HEK293T (cell line): ENCODE measurements at regions not wholly inside any gene's neighbourhood (a gene's known extent, or its start where the extent isn't known, plus 50 kb on each side); places are given as distances from the start of the nearest gene placed in this dataset.

Experiments used
- CTCF ChIA-PET: fragments of 350-600 bp; formaldehyde crosslinking; extraction: SDS; loops from one replicate; lab custom pipeline; 2021; ENCODE audit warnings: antibody characterized with exemption, inconsistent platforms; lab: Yijun Ruan, JAX
- POLR2A ChIA-PET: fragments of 350-600 bp; formaldehyde crosslinking; extraction: SDS; loops from one replicate; lab custom pipeline; 2020; ENCODE audit warnings: antibody characterized with exemption, inconsistent platforms; lab: Yijun Ruan, JAX
- DNase-seq: peaks from one replicate; pipeline ENCODE4 v3.0.0; 2012; ENCODE audit warnings: mixed read lengths; ENCODE audit errors: extremely low spot score
- ARNT ChIP-seq: fragments of 450-650 bp; IDR thresholded peaks from 2 replicates; pipeline ENCODE4 v1.6.1; 2017; ENCODE audit warnings: mild to moderate bottlenecking
- BHLHE40 ChIP-seq: fragments of 450-650 bp; IDR thresholded peaks from 2 replicates; pipeline ENCODE4 v1.6.1; 2016; ENCODE audit warnings: mild to moderate bottlenecking, moderate library complexity, borderline replicate concordance
- CTBP1 ChIP-seq: fragments of 450-650 bp; IDR thresholded peaks from 2 replicates; pipeline ENCODE4 v1.6.1; 2016; ENCODE audit warnings: borderline replicate concordance
- ELF4 ChIP-seq: fragments of 450-650 bp; IDR thresholded peaks from 2 replicates; pipeline ENCODE4 v1.6.1; 2017; ENCODE audit warnings: antibody characterized with exemption
- FOXA1 ChIP-seq: fragments of 450-650 bp; IDR thresholded peaks from 2 replicates; pipeline ENCODE4 v1.6.1; 2016; ENCODE audit warnings: mild to moderate bottlenecking
- FOXK2 ChIP-seq: fragments of 450-650 bp; IDR thresholded peaks from 2 replicates; pipeline ENCODE4 v1.6.1; 2016; ENCODE audit warnings: mild to moderate bottlenecking
- FOXM1 ChIP-seq: fragments of 450-650 bp; IDR thresholded peaks from 2 replicates; pipeline ENCODE4 v1.6.1; 2017; ENCODE audit warnings: mild to moderate bottlenecking, borderline replicate concordance
- HDGF ChIP-seq: fragments of 450-650 bp; IDR thresholded peaks from 2 replicates; pipeline ENCODE4 v1.6.1; 2017; ENCODE audit warnings: antibody characterized with exemption, borderline replicate concordance
- L3MBTL2 ChIP-seq: fragments of 450-650 bp; conservative IDR thresholded peaks from 2 replicates; pipeline ENCODE4 v1.6.1; 2016; ENCODE audit warnings: mild to moderate bottlenecking
- LEF1 ChIP-seq: fragments of 450-650 bp; IDR thresholded peaks from 2 replicates; pipeline ENCODE4 v1.6.1; 2017; ENCODE audit warnings: mild to moderate bottlenecking, borderline replicate concordance
- NFRKB ChIP-seq: fragments of 450-650 bp; IDR thresholded peaks from 2 replicates; pipeline ENCODE4 v1.6.1; 2016; ENCODE audit warnings: mild to moderate bottlenecking, moderate library complexity
- SP1 ChIP-seq: fragments of 450-650 bp; IDR thresholded peaks from 2 replicates; pipeline ENCODE4 v1.6.1; 2017
- SUZ12 ChIP-seq: fragments of 450-650 bp; IDR thresholded peaks from 2 replicates; pipeline ENCODE4 v1.6.1; 2016; ENCODE audit warnings: mild to moderate bottlenecking
- TARDBP ChIP-seq: fragments of 450-650 bp; IDR thresholded peaks from 2 replicates; pipeline ENCODE4 v1.6.1; 2016
- ZNF384 ChIP-seq: fragments of 450-650 bp; IDR thresholded peaks from 2 replicates; pipeline ENCODE4 v1.6.1; 2016
- TF ChIP-seq, protein P1 (sequence below): fragments of 450-650 bp; IDR thresholded peaks from 2 replicates; pipeline ENCODE4 v1.6.1; 2016

DNA sequence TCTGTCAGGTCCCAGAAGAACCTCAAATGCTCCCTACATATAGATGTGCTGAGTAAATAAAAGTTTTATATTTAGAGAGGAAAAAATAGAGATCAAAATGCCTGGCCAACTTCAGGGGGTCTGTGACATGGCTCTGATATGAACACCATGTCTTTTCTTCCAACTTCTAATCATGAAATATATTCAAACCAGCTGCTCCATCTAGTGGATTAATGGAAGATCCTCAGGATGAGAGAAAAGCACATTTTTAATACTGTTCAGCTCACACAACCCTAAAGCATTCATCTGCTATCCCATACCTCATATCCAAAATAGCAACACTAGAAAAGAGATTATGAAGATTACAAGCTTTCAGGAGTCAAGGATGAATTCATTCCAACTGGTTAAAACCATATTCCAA lies 56.0 kb upstream of the DOCK9 start:
- POLR2A ChIA-PET: no interaction called here
- no peak for TF ChIP-seq TARDBP
- no peak for TF ChIP-seq L3MBTL2
- no peak for TF ChIP-seq FOXA1
- TF ChIP-seq SUZ12: no peak
- no peak for TF ChIP-seq ELF4
- no peak for TF ChIP-seq ZNF384
- no peak for TF ChIP-seq FOXM1
- TF ChIP-seq SP1: no peak
- no peak for TF ChIP-seq FOXK2
- TF ChIP-seq HDGF: no peak
- TF ChIP-seq BHLHE40: no peak
- CTCF ChIA-PET: interaction anchor here (0.6 to 1.2 kb wide), 2 partner anchors 102 to 194 kb away, joined by 3 to 7 read pairs; no protein-coding TSS in a partner anchor
- DNase-seq: peak; percentile 23

DNA sequence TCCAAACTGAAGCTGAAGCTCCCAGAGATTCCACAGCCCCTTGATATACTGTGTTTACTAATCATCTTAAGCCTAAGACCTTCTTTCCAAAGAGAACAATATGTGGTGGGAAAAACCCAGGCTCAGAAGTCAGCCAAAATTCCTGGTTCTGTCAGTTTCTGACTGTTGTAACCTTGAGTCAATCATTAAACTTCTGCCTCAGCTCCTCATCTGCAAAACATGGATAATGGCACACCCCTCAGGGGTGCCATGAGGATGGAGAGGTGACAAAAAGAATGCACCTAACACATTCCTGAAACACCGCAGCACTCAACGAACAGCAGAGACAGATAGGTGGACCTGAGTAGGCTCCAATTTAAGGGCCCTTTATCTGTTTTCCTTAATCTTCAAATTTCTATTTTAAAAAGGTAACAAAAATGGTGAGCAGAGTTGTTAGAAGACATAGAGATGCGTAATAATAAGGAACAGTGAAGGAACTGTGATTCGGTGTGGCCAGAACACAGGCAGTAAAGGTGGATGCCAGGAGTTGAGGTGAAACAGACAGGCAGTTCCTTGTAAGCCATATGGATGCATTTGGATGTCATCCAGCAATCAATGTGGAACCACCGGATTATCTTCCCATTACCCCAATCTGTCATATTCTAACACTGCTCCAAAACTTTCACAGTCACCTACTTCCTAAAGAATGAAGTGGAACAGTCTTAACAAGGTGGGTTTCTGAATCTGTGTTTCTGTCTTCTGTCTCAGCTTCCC lies 56.6 kb upstream of the DOCK9 start:
- ChIA-PET CTCF (interaction anchor here (0.6 to 1.2 kb wide), 2 partner anchors 102 to 194 kb away, joined by 3 to 7 read pairs; no protein-coding TSS in a partner anchor), POLR2A (no interaction called here)
- no peak for TF ChIP-seq SP1
- no peak for TF ChIP-seq FOXK2
- TF ChIP-seq NFRKB: no peak
- TF ChIP-seq HDGF: no peak
- no peak for TF ChIP-seq BHLHE40
- TF ChIP-seq ELF4: no peak
- no peak for TF ChIP-seq FOXM1
- no peak for TF ChIP-seq FOXA1
- no peak for TF ChIP-seq L3MBTL2
- no peak for TF ChIP-seq SUZ12
- no peak for TF ChIP-seq ARNT
- DNase-seq: no peak

DNA sequence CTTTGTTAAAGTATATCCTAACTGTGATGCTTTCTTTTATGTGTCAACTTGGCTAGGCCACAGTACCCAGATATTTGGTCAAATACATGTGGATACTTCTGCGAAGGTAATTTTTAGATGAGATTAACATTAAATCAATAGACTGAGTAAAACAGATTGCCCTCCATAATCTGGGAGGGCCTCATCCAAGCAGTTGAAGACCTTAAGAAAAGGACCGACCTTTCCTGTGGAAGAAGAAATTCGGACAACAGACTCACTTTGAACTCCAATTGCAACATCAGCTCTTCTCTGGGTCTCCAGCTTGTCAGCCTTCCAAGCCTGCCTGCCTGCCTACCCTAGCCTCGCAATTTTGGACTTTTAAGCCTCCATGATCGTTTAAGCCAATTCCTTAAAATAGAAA lies 57.9 kb upstream of the DOCK9 start:
- TF ChIP-seq L3MBTL2 (no peak), BHLHE40 (no peak), NFRKB (no peak), TARDBP (no peak), CTBP1 (no peak), FOXM1 (no peak), ARNT (no peak), SUZ12 (no peak), FOXK2 (no peak), HDGF (no peak), FOXA1 (no peak), SP1 (no peak), LEF1 (no peak), ZNF384 (no peak), ELF4 (no peak)
- TF ChIP-seq, protein P1, sequence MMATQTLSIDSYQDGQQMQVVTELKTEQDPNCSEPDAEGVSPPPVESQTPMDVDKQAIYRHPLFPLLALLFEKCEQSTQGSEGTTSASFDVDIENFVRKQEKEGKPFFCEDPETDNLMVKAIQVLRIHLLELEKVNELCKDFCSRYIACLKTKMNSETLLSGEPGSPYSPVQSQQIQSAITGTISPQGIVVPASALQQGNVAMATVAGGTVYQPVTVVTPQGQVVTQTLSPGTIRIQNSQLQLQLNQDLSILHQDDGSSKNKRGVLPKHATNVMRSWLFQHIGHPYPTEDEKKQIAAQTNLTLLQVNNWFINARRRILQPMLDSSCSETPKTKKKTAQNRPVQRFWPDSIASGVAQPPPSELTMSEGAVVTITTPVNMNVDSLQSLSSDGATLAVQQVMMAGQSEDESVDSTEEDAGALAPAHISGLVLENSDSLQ: no peak
- ChIA-PET CTCF (interaction anchor here (0.7 kb wide), 1 partner anchor 150 kb away, joined by 3 read pairs; no protein-coding TSS in a partner anchor), POLR2A (no interaction called here)
- no peak for DNase-seq

DNA sequence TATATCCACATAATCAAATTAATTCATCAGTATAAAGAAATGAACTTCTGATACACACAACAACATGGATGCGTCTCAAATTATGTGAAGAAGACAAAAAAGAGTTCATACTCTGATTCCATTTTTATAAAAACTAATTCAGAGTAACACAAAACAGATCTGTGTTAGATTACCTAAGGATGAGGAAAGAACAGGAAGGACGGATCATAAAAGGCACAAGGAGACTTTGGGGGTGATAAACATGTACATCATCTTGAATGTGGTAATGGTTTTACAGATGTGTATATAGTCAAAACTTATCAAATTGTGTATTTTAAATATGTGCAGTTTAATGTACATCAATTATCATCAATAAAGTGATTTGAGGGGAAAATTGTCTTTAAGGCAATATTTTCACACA lies 59.9 kb upstream of the DOCK9 start:
- no peak for DNase-seq
- TF ChIP-seq HDGF: no peak
- TF ChIP-seq, protein P1: no peak
- TF ChIP-seq L3MBTL2: no peak
- TF ChIP-seq NFRKB: no peak
- POLR2A ChIA-PET: no interaction called here
- CTCF ChIA-PET: interaction anchor here (0.6 kb wide), 1 partner anchor 950 kb away, joined by 4 read pairs; no protein-coding TSS in a partner anchor

DNA sequence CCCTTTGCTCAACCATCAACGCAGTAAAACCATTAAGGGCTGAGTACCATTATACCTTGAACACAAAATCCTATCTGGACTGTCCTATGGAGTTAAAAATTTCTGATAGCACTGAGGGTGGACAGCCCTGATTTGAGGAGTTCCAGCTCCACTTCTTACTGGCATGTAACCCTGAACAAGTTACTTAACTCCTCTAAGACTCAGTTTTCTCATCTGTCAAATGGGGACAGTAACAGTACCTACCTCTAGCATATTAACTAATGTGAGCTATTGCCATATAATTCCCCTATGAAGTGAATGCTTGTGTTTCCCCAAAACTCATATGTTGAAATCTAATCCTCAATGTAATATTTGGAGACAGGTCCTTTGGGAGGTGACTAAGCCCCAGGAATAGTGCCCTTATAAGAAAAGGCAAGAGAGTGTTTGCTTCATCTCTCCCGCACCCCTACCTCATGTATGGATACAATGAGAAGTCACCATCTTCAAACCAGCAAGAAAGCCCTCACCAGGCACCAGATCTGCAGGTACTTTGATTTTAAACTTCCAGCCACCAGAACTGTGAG lies 61.9 kb upstream of the DOCK9 start:
- TF ChIP-seq FOXA1 (no peak), LEF1 (no peak)
- ChIA-PET CTCF (no interaction called here), POLR2A (no interaction called here)
- no peak for DNase-seq

DNA sequence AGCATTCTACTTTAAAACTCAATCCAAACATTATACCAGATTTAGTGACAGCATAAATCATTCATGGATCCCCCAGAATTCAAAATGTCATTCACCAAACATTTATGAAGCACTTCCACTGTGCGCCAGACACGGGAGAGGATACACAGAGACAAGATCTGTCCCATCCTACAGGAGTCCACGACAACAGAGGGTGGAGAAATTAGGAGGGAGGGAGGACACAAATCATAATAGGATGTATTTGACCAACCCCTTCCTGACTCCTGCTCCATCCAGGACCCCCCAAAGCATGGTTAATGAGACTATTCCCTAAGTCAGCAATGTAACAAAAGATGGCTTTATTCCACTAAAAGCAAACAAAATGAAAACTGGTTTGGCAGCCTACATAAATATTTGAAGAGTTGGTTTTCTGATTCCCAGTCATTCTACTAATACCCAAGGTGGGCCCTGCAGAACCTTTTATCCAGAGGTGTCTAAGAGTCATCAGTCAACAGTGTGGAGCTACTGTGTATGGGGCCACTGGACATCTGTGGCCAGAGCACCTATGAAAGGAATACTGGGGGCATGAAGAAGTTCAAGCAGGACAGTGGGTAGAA lies 62.8 kb upstream of the DOCK9 start:
- CTCF ChIA-PET: no interaction called here
- POLR2A ChIA-PET: no interaction called here
- DNase-seq: no peak
- no peak for TF ChIP-seq SP1
- no peak for TF ChIP-seq ARNT
- no peak for TF ChIP-seq LEF1
- TF ChIP-seq L3MBTL2: no peak
- no peak for TF ChIP-seq FOXA1
- TF ChIP-seq HDGF: no peak
- TF ChIP-seq BHLHE40: no peak
- TF ChIP-seq ELF4: no peak
- no peak for TF ChIP-seq TARDBP
- TF ChIP-seq FOXK2: no peak
- TF ChIP-seq NFRKB: no peak
- TF ChIP-seq FOXM1: no peak
- TF ChIP-seq, protein P1: no peak
- no peak for TF ChIP-seq ZNF384
- TF ChIP-seq SUZ12: no peak
- TF ChIP-seq CTBP1: no peak
